NCI-H1436 treated with DMSO at 0.1 percent for 48 hours (cell line): ENCODE measurements at regions not wholly inside any gene's neighbourhood (a gene's known extent, or its start where the extent isn't known, plus 50 kb on each side); places are given as distances from the start of the nearest gene placed in this dataset.
"Not testable (repeated sequence)": the region's sequence is repeated elsewhere in the genome, so short reads cannot be mapped to it uniquely, and the experiment has no call there.

Experiments used
- DNase-seq: peaks from one replicate; lab custom pipeline; 2025; lab: John Stamatoyannopoulos, UW

DNA sequence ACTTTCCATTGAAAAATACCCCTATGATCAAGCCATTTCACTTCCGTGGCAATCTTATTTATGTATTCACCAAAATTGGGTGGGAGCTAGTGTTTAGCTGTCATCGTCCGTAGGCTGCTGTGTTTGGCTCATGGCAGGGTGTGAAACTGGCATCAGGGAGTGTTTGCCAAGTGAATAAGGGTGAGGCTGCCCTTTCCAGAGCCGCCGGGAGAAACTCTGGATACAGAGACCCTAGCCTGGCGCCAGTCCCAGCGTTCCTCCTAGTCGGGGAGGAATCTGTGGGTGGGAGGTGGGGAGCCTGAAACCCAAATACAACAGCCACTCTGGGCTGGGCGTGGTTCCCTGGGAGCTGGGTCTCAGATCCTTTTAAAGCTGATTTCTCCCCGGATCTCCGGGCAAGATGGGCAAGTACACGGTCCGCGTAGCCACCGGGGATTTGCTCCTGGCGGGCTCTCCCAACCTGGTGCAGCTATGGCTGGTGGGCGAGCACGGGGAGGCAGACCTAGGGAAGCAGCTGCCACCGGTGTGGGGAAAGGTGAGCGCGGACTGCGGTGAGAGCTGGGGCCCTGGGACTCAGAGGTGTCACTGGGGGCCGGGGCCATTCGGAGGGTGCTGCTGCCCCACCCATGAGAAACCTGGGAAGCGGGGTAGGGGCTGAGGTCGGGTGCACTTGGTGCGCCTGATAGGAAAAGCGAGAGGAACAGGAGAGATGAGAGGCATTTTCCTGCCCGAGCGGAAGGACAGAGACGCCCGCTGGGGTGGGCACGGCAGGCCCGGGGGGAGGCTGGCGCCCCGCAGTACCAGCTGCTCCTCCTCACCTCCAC is 62.1 kb upstream of the TEKT1 start:
- DNase-seq: no peak

DNA sequence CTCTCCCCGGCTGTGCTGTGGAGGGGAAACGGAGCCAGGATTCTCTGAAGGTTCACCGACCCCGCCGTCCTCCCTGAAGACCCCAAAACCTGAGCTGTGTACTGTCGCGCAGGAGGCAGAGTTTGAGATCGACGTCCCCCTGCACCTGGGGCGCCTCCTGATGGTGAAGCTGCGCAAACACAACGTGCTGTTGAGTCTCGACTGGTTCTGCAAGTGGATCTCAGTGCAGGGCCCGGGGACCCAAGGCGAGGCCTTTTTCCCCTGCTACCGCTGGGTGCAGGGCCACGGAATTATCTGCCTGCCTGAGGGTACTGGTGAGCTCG is 62.6 kb upstream of the TEKT1 start:
- DNase-seq: no peak

DNA sequence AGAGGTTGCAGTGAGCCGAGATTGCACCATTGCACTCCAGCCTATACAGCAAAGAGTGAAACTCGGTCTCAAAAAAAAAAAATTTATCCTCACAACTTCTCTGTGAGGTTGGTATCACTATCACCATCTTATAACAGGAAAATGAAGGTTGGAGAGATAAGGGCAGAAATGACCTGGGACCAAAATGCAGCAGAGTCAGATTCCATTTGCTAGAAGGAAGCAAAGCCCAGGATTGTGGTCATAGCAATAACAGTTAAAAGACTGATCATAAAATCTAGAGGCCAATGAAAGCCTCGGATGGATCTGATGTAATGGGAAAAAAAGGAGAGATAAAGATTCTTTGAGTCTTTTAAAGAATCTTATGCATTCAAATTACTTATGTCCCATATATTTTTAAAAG is 69.6 kb upstream of the TEKT1 start:
- DNase-seq: no peak

DNA sequence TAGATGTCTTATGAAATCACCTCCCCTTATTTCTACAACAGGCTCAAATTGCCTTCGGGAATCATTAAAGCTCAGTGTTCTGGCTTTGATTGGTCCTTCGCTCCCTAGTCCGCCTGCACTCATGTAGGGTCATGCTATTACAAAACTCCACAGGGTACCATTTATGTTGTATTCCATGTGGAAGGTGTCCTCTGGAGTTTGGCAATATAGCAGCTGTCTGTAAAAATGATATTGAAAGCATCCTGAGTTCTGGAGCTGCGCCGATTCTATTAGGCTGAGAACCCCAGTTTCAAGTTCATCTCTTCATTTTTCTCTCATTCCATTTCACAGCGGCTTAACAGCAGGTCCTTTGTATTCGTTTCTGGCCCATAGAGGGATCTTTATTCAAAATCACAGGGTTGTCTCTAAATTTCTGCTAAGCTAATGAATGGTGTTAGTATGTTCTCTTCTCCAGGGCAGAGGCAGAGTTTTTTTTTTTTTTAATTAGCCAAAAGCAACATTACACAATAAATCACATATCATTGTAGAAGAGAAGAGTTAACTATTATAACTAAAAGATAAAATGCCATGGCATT is 71.9 kb upstream of the TEKT1 start:
- DNase-seq: no peak

DNA sequence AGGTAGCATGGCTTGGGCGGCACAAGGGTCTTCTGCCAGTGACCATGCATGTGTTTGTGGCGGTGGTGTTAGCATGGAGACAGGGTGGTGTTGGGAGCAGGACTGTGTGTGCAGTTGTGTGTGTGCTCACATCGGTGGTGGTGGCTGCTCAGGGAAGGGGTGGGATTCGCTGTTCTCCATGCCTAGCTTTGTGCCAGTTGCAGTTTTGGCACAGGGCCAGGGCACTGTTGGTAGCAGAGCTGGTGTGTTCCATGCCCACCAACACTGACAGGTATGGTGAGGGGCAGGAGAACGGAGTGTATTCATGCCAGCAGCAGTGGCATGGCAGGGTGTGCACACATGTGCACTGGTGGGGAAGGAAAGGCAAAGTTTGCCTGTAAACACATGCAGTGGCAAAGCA is 77.3 kb upstream of the TEKT1 start:
- no peak for DNase-seq

DNA sequence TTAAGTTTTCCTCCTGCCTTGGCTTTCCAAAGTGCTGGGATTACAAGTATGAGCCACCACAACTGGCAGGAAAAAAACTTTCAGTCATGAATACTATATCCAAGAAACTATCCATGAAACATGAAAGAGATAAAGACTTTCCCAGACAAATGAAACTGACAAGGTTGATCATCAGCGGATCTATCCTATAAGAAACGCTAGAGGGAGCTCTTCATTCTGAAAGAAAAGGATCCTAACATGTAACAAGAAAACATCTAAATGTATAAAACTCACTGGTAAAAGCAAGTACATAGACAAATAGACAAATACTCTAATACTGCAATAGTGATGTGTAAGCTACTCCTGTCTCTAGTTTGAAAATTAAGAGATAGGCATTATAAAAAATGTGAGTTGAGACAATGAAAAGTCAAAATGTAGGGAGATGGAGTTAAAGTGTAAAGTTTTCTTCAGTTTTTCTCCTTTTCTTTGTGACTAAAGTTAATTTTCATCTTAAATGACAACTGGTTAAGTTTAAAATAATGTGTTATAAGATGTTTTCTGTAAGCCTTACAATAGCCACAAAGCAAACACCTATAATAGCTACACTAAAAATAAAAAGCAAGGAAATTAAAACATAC is 79.6 kb upstream of the TEKT1 start:
- no peak for DNase-seq

DNA sequence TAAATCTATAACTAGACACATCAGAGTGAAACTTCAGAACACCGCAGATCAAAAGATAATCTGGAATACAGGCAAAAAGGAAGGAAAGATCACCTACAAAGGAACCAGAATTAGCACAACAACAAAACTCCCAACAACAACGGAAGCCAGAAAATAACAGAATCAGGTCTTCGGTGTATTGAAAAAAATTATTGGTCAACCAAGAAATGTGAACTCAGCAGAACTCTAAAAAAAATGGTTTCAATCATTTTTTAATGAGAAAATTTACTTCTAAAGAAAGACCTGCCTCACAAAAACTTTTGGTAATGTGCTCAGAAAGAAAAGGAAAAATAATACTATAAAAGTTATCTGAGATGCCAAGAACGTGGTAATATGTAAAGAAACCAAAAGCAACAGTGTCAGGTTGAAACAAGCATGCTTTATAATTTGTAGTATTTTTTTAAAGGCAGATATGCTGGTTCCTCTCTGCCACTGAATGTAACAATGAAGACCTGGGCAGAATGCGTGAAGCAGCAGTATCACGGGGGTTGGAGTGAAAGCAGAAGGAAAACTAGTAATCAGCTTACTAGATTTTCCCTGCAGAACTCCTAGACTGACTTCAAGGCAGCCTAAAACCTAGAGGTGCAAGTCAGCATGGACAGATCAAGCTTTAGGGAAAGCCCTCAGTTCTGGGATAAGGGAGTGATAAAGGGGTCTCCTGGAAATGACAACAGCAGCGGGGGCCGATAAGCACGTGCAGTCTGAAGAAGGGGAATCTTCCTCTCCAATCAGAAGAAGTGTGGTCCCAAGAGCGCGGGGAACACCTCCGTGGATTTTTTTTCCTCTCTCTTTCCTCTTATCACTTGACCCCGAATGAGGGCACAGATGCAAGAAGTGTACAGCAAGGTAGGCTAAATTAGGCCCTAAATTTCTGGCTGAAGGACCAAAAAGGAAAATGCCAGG is 80.9 kb upstream of the TEKT1 start:
- DNase-seq: no peak

DNA sequence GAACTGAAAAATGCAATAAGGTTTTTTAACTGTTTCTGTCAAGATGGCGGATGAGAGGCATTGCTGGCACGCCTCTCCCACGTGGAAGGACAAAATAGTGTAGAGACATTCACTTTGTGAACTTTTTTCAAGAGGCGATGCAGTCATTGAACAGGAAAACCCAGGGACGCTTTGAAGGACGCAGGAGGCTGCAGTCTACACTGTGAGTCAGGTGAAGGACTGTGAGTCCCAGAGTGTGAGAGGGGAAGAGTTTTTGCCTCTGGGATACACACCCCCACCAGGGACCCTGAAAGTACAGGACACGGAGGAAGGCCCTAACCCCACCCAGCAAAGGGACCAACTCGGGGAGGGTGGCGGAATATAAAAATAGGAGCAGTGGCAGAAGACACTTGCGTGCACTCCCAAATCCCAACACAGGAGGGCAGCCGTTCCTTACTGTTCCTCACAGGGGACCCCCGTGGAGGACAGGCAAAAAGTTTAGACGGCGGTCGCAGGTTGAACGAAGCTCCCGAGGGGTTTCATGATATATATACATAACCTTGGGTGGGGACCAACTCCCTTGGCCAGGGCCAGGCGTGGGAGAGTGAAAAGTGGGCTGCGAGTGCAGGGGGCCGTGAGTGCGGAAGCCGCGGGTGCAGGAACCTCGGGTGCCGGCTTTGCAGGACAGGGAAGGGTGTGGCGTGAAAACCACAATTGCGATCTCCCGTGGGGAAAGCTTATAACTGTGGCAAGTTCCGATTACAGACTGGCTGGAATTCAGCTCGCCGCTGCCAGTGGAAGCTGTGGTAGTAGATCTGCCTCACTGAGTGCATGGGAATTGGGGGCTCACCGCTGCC is 82.0 kb upstream of the ALOX12 start:
- DNase-seq: no peak

DNA sequence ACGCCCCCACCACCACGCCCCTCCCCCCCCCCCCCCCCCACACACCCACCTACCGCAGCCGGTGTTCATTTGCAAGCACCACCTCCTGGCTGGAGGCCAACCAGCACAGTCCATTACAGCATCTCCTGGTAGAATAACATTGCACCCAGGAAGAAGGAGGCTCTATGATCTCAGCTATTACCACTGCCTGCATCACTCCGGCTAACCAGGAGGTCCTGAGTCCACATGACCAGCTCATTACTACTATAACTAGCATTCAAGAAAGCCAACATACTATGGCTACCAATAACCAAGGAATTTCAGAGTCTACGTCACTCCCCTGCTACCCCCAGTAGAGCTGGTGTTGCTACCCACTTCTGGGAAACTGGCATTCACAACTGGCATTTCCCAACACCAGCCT is 81.1 kb upstream of the ALOX12 start:
- no peak for DNase-seq

DNA sequence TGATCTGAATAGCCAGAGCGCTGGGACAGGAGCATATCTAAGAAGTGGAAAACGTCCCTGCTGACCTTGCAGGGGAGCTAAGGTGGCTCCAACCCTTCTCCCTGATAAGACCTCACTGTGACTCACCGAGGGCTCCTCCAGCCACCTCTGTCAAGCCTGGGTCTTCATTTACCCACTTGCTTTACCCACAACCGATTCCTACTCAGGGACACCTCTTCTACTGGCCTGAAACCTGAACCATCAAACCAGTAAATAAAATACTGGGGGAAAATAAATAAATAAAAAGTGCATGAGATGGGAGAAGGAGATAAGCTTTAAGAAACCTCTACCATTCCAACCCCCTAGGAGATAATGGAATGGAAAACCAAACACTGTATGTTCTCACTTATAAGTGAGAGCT is 80.2 kb upstream of the ALOX12 start:
- no peak for DNase-seq

DNA sequence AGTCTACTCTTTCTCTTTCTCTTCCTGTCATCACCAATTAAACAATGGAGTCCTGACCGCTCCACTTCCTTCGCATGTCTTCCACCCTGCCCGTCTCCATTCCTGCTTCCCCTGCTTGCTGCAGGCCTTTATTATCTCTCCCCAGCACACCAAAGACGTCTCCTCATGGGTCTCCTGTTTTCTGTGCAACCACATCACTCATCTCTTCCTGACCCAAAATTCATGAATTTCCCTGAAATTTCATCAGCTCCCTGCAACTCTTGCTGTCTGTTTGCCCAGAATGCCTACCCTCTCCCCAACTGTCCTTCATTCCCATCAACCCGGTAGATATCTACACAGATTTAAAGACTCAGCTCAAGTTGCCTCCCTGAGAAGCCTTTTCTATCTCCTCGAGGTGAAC is 76.7 kb upstream of the ALOX12 start:
- no peak for DNase-seq

DNA sequence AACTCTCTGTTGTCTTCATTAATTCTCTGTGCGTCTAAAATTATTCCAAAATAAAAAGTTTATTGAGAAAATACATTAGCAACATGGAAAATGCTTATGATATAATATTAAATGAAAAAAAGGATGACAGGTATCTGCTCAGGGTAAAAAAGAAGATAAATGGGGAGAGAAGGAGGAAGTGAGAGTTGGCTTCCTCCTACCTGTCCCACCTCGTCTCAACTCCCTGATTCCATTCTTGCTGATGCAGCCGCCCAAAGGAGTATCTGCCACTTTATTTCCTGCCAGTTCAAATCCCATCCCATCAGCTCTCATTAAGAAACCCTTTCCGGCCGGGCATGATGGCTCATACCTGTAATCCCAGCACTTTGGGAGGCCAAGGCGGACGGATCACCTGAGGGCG is 72.5 kb upstream of the ALOX12 start:
- no peak for DNase-seq

DNA sequence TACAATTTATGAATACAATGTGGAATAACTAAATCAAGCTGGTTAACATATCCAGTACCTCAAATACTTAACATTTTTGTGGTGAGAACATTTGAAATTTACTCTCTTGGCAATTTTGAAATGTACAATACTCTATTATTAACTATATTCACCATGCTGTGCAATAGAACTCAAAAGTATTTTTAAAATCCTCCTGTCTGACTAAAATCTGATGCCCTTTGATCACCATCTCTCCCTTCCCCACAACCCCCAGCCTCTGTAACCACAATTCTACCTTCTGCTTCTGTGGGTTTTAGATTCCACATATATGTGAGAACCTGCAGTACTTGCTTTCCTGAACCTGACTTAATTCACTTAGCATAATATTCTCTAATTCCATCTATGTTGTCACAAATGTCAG is 71.6 kb upstream of the ALOX12 start:
- no peak for DNase-seq

DNA sequence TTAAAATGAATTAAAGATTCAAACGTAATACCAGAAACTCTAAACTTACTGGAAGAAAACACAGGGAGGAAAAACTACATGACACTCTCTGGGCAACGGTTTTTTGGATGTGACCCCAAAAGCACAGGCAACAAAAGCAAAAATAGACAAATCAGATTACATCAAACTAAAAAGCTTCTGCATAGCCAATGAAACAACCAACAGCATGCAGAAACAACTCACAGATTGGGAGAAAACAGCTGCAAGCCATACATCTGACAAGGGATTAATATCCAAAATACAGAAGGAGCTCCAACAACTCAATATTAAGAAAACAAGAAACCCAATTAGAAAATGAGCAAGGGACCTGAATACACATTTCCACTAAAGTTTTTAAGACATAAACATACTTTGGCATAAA is 69.2 kb upstream of the ALOX12 start:
- no peak for DNase-seq

DNA sequence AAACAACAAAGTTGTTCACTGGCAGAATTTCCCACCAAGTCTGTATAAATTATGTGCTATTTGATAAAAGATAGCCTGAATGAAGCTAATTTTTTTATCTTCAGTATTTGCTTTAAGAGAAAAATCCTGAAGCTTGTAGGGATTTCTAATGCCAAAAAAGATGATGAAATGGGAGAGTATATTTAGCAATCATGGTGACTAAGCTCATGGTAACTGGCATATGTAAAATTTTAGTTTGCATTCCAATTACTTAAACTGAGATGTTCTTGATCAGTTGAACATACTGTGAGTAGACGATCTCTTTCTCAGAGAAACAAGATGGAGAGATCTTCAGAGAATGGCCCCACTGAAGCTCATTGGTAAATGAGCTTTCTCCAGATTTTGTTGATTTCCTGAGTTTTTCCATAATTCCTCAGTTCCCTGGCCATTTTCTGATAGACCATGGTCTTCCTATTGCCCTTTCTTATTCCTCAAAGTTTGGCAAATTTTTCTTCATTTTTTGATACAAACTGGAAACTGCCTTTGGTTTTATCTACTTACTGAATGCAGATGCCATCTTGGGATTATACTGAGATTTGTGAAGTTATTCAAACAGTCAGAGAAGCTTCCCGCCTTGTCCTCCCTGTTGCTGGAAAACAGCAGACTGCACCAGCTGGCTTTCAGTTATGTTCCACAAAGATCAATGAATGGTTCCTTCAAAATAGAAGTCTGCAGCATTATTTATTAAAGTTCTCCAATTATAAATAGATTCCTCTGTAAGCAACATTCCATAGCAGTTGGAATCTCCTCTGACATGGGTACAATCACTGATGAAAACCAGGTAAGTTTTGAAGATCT is 68.3 kb upstream of the ALOX12 start:
- DNase-seq: no peak

DNA sequence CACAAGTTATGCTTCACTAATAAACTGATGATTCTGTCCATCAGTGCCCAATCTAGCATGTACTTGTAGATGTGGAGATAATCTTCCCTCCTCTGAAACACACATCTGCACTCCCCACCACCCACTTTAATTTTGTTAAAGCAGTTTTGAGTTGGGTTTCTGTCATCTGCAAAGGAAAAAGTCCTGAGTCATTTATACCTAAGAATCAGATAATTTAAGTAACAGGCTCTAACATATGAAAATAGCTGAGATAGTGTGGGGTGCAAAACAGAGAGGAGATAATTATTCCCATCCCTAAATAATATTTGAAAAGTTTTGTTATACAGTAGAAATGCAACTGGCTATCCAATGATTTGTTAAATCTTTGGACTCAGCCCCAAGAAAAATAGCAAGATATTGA is 67.7 kb upstream of the ALOX12 start:
- DNase-seq: no peak

DNA sequence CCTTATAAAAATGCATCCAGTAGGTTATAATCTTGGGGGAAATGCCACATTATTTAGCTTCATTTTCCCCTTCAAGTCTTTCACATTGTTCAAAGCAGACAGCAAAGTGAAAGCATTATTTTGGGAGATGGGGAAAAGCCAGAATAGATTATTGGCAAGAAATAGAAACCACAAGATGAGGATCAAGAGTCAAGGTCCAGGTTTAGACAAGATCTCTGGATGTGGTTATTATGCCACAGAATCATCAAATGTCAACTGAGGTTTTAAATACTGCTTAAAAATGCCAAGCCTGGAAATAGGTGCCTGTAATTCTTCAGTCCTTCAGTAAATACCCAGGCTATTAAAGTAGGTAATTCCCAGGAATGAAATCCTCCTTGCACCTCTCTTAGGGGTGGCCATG is 65.1 kb upstream of the ALOX12 start:
- DNase-seq: no peak

DNA sequence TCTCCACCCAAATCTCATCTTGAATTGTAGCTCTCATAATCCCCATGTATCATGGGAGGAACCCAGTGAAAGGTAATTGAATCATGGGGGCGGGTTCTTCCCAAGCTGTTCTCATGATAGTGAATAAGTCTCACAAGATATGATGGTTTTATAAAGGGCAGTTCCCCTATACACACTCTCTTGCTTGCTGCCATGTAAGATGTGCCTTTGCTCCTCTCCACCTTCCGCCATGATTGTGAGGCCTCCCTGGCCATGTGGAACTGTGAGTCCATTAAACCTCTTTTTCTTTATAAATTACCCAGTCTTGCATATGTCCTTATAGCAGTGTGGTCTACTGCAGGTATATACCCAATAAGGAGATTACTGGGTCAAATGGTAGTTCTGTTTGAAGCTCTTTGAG is 61.3 kb upstream of the ALOX12 start:
- DNase-seq: not testable (repeated sequence)

DNA sequence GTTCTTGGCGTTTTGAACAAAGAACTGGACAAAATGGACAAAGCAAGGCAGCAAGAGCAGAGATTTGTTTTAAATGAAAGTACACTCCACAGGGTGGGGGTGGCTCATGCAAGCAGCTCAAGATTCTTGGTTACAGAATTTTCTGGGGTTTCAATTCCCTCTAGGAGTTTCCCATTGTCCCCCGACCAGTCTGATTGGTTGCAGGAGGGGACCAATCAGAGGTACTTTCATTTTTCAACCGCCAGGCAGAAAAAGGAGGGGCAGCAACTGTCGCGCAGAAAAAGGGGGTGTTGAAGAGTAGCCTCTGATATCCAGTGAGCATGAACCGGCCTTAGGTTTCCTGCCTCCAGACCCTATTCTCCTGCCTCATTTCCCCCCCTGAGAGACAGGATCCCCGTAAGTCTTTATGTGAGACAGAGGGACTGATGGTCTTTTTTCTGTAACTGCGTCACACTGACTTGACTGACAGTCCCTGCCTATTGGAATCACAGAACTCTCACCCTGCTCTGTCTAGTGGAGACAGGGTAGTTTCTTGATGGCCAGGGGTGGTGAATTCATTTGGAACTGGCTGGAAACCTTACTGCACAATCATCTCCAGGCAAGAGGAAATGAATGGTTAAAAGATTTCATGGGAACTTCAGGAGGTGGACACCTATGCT is 59.4 kb upstream of the ALOX12 start:
- DNase-seq: no peak

DNA sequence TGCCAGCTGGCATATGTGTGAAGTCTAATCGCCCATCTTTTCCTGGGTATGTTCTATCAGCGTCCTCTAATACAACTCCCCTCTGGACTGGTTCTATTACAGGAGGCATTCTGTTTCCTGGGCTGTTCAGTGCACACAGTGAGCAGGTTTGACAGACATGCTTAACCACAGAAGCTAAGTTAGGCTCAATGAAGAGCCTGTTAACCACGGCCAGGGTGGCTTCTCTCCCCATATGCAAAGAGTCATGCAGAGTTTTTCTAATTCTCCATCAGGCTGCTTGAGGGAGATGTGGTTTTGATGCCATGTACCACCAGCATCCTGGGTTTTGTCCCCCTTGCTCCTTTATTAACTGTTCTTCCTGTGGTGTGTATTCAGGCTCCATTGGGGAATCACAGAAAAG is 57.2 kb upstream of the ALOX12 start:
- no peak for DNase-seq
